K562 (cell line): ENCODE measurements at regions not wholly inside any gene's neighbourhood (a gene's known extent, or its start where the extent isn't known, plus 50 kb on each side); places are given as distances from the start of the nearest gene placed in this dataset.

ENCODE experiments used
- ATAC-seq: fragments of 200-7000 bp; cut with Tn5 transposase; 3 replicates; pipeline ENCODE4 v1.9.1; 2020; ENCODE audit warnings: moderate library complexity
- BruUV-seq: library from RNA; stranded (reverse); fragments of 400-500 nt; replicated peaks from 2 replicates; lab custom pipeline; 2021; lab: Mats Ljungman, UMichigan
- CTCF ChIA-PET: fragments of 300-600 bp; formaldehyde crosslinking; extraction: SDS; loops from one replicate; lab custom pipeline; 2021; ENCODE audit warnings: low intra/inter-chr PET ratio; lab: Yijun Ruan, JAX
- POLR2A ChIA-PET: fragments of 300-600, 350-650 bp; sonication (Branson Sonifier 250); formaldehyde crosslinking; extraction: SDS; loops from one replicate; lab custom pipeline; 2021; ENCODE audit warnings: antibody characterized with exemption, inconsistent platforms; lab: Yijun Ruan, JAX
- DNase-seq, 4 experiments: peaks; one replicate each; pipeline versions ENCODE4 v3.0.0 to v3.0.0-alpha.2; 2011 to 2018; ENCODE audit warnings: low spot score in 3 of 4, mixed read lengths in 3 of 4; ENCODE audit errors: extremely low read depth in 1 of 4
- FAIRE-seq: peaks from 2 replicates; lab custom pipeline; 2011; peaks lifted over from hg19 to GRCh38; lab: Jason Lieb, UNC
- H2AFZ ChIP-seq: 2 replicates; pipeline ENCODE4 v1.6.0; 2011; ENCODE audit warnings: low read depth, low read length, control low read depth, inconsistent platforms
- H3K27ac ChIP-seq: fragments of 200-600 bp; 3 replicates; pipeline ENCODE4 v1.8.0; 2011; ENCODE audit warnings: low read depth, mild to moderate bottlenecking, control low read depth, inconsistent platforms, low read length, moderate library complexity, mixed read lengths; ENCODE audit errors: extremely low read depth
- H3K27me3 ChIP-seq, 2 experiments: fragments of 300-600 bp in 1 of 2; 2 replicates in 1 of 2; 3 replicates in 1 of 2; pipeline versions ENCODE4 v1.6.0 to v1.8.0; 2011; ENCODE audit warnings: inconsistent platforms in 2 of 2, low read length in 2 of 2, mild to moderate bottlenecking in 1 of 2, mixed read lengths in 1 of 2, moderate library complexity in 1 of 2; ENCODE audit not compliant: control insufficient read depth in 2 of 2, insufficient read depth in 2 of 2
- H3K36me3 ChIP-seq: fragments of 300-600 bp; 3 replicates; pipeline ENCODE4 v1.8.0; 2011; ENCODE audit warnings: mild to moderate bottlenecking, low read length, inconsistent platforms; ENCODE audit not compliant: control insufficient read depth, insufficient read depth
- H3K4me1 ChIP-seq, 2 experiments: fragments of 200-600 bp in 1 of 2; replicated peaks in 1 of 2; 2 replicates in 1 of 2; 3 replicates in 1 of 2; pipeline versions ENCODE4 v1.5.1 to v1.8.0; 2011; ENCODE audit warnings: inconsistent platforms in 2 of 2, low read length in 2 of 2, mild to moderate bottlenecking in 1 of 2, mixed read lengths in 1 of 2, moderate library complexity in 1 of 2; ENCODE audit not compliant: control insufficient read depth in 2 of 2, insufficient read depth in 2 of 2
- H3K4me2 ChIP-seq: 2 replicates; pipeline ENCODE4 v1.6.1; 2011; ENCODE audit warnings: low read length, control low read depth, inconsistent platforms, mixed read lengths; ENCODE audit not compliant: insufficient read depth
- H3K4me3 ChIP-seq: fragments of 200-600 bp; sonication (generic), shearing (Covaris generic); 2 replicates; pipeline ENCODE4 v1.5.1; 2016; ENCODE audit warnings: control low read depth, inconsistent platforms
- H3K79me2 ChIP-seq: fragments of 200-600 bp; 3 replicates; pipeline ENCODE4 v1.8.0; 2011; ENCODE audit warnings: low read length, inconsistent platforms; ENCODE audit not compliant: control insufficient read depth, insufficient read depth
- H3K9ac ChIP-seq, 2 experiments: 2 replicates each; pipeline versions ENCODE4 v1.6.0 to v1.6.1; 2011; ENCODE audit warnings: low read depth in 2 of 2, low read length in 2 of 2, control low read depth in 1 of 2, inconsistent platforms in 1 of 2, mild to moderate bottlenecking in 1 of 2, mixed read lengths in 1 of 2; ENCODE audit not compliant: insufficient read depth in 1 of 2
- H3K9me1 ChIP-seq: one replicate; pipeline ENCODE4 v1.6.0; 2011; ENCODE audit warnings: inconsistent platforms, mild to moderate bottlenecking, low read length, moderate library complexity; ENCODE audit not compliant: control insufficient read depth, insufficient read depth
- H3K9me3 ChIP-seq: replicated peaks from 2 replicates; pipeline ENCODE4 v1.5.1; 2011; ENCODE audit warnings: low read depth, low read length, inconsistent platforms; ENCODE audit not compliant: control insufficient read depth, insufficient read depth
- H4K20me1 ChIP-seq: replicated peaks from 2 replicates; pipeline ENCODE4 v1.6.1; 2011; ENCODE audit warnings: low read length, inconsistent platforms, mixed read lengths; ENCODE audit not compliant: control insufficient read depth, insufficient read depth
- ADNP ChIP-seq: fragments of 200-800 bp; sonication (Bioruptor generic); IDR thresholded peaks from 2 replicates; pipeline ENCODE4 v1.6.1; 2016; ENCODE audit warnings: missing genetic modification characterization, missing compliant biosample characterization
- C11orf30 ChIP-seq: fragments of 450-650 bp; IDR thresholded peaks from 2 replicates; pipeline ENCODE4 v1.6.1; 2016; ENCODE audit warnings: low read depth, mild to moderate bottlenecking
- CEBPG ChIP-seq, 3 experiments: fragments of 200-800 bp in 1 of 3; sonication (Bioruptor generic) in 1 of 3; sonication (generic) in 1 of 3; formaldehyde crosslinking in 1 of 3; IDR thresholded peaks in 2 of 3; conservative IDR thresholded peaks in 1 of 3; 2 replicates each; pipeline versions ENCODE4 v1.6.1 to v1.8.0; 2016 to 2022; ENCODE audit warnings: missing compliant biosample characterization in 2 of 3, missing genetic modification characterization in 2 of 3, mild to moderate bottlenecking in 1 of 3, missing genetic modification reagents in 1 of 3
- FOXA3 ChIP-seq, 2 experiments: fragments of 450-650 bp in 1 of 2; sonication (generic) in 1 of 2; formaldehyde crosslinking; IDR thresholded peaks in 1 of 2; conservative IDR thresholded peaks in 1 of 2; 2 replicates each; pipeline versions ENCODE4 v1.4.0 to v1.8.0; 2020 to 2022; ENCODE audit warnings: mild to moderate bottlenecking in 2 of 2, missing genetic modification reagents in 1 of 2
- FOXK2 ChIP-seq, 2 experiments: fragments of 450-650 bp; IDR thresholded peaks in 1 of 2; conservative IDR thresholded peaks in 1 of 2; 2 replicates each; pipeline ENCODE4 v1.6.1; 2016; ENCODE audit warnings: low read depth in 2 of 2, mild to moderate bottlenecking in 1 of 2
- HOMEZ ChIP-seq: fragments of 250-450 bp; sonication (Bioruptor Pico); IDR thresholded peaks from 2 replicates; pipeline ENCODE4 v1.4.0; 2020; ENCODE audit warnings: mild to moderate bottlenecking, moderate library complexity
- IFI16 ChIP-seq: fragments of 250-450 bp; sonication (Bioruptor Pico); IDR thresholded peaks from 2 replicates; pipeline ENCODE4 v2.1.2; 2022; ENCODE audit warnings: mild to moderate bottlenecking, inconsistent platforms
- PPARD ChIP-seq: fragments of 250-450 bp; sonication (Bioruptor Pico); IDR thresholded peaks from 2 replicates; pipeline ENCODE4 v1.8.0; 2022; ENCODE audit warnings: inconsistent platforms, mild to moderate bottlenecking, moderate library complexity
- SFPQ ChIP-seq: fragments of 200-400 bp; formaldehyde crosslinking; IDR thresholded peaks from 2 replicates; pipeline ENCODE4 v1.6.1; 2017; ENCODE audit warnings: mild to moderate bottlenecking, low read depth, low read length, moderate library complexity
- SRF ChIP-seq, 2 experiments: fragments of 250-450, 450-650 bp in 1 of 2; sonication (Bioruptor Pico) in 1 of 2; sonication (generic) in 1 of 2; formaldehyde crosslinking; IDR thresholded peaks; 2 replicates each; pipeline versions ENCODE4 v1.5.0 to v1.5.1; 2020 to 2022; ENCODE audit warnings: mild to moderate bottlenecking in 1 of 2, missing genetic modification reagents in 1 of 2
- SRSF9 ChIP-seq: fragments of 200-400 bp; formaldehyde crosslinking; IDR thresholded peaks from 2 replicates; pipeline ENCODE4 v1.6.1; 2017; ENCODE audit warnings: low read depth, low read length, borderline replicate concordance
- TBL1XR1 ChIP-seq, 2 experiments: IDR thresholded peaks; 2 replicates each; pipeline ENCODE4 v1.6.1; 2012; ENCODE audit warnings: improper control_type of control experiment in 2 of 2, low read length in 2 of 2, mild to moderate bottlenecking in 1 of 2
- TCF7L2 ChIP-seq: fragments of 150-350 bp; IDR thresholded peaks from 2 replicates; pipeline ENCODE4 v1.6.1; 2016; ENCODE audit warnings: low read depth, mild to moderate bottlenecking, low read length, moderate library complexity
- ZKSCAN1 ChIP-seq: fragments of 150-350 bp; IDR thresholded peaks from 2 replicates; pipeline ENCODE4 v1.6.1; 2016; ENCODE audit warnings: low read depth, low read length
- ZNF133 ChIP-seq: fragments of 250-450 bp; sonication (Bioruptor Pico); IDR thresholded peaks from 2 replicates; pipeline ENCODE4 v1.4.0; 2020; ENCODE audit warnings: mild to moderate bottlenecking
- ZNF174 ChIP-seq: fragments of 250-450 bp; sonication (Bioruptor Pico); IDR thresholded peaks from 2 replicates; pipeline ENCODE4 v1.4.0; 2020; ENCODE audit warnings: mild to moderate bottlenecking
- ZNF24 ChIP-seq: fragments of 450-650 bp; IDR thresholded peaks from 2 replicates; pipeline ENCODE4 v1.6.1; 2016
- WGBS: fragments of 100-300 bp; shearing (Covaris generic); methylation state at CpG from one replicate; pipeline ENCODE4 v1.1.6; 2016; ENCODE audit warnings: low coverage, mixed read lengths; ENCODE audit not compliant: insufficient coverage; ENCODE audit errors: missing lambda C conversion rate; 5-methylcytosine and 5-hydroxymethylcytosine counted together
- in situ Hi-C: fragments of 300-500 bp; cut with MboI; formaldehyde crosslinking; loops from 4 replicates; pipeline ENCODE4 v1.15.0; 2018; ENCODE audit warnings: inconsistent platforms, mixed read lengths
- intact Hi-C: fragments of 100-400 bp; cut with micrococcal nuclease; formaldehyde crosslinking; loops from 2 replicates; pipeline ENCODE4 v1.14.2; 2022

- Histone ChIP-seq H3K4me3 (no peak overlapping the region), H2AFZ (no peak overlapping the region), H4K20me1 (no peaks in the 10 kb centered on the region), H3K27ac (no peak overlapping the region), H3K4me2 (no peak overlapping the region), H3K9ac (no peak overlapping the region), H3K36me3 (no peaks in the 10 kb centered on the region), H3K27me3 (no peaks in the 10 kb centered on the region), H3K4me1 (no peaks in the 10 kb centered on the region), H3K79me2 (no peaks in the 10 kb centered on the region), H3K9me1 (no peaks in the 10 kb centered on the region), H3K9me3 (no peaks in the 10 kb centered on the region)
- ChIA-PET POLR2A (no interaction called here), CTCF (no interaction called here)
- DNase-seq (no peak), ATAC-seq (no peak), FAIRE-seq (no peak)
- TF ChIP-seq FOXA3 (CRISPR knock-in tag; conservative IDR thresholded peaks at IDR 0.05 in 1 of 2, IDR thresholded peaks at IDR 0.05 in 1 of 2) (no peak), ZKSCAN1 (no peak), SRF (CRISPR knock-in tag; IDR thresholded peaks at IDR 0.05) (no peak), HOMEZ (no peak), SFPQ (no peak), ZNF174 (no peak), PPARD (no peak), ADNP (tag) (no peak), IFI16 (no peak), TCF7L2 (no peak), C11orf30 (no peak), ZNF24 (no peak), SRSF9 (no peak), FOXK2 (conservative IDR thresholded peaks at IDR 0.05 in 1 of 2, IDR thresholded peaks at IDR 0.05 in 1 of 2; ENCODE audit: low read depth in 2 of 2) (no peak), ZNF133 (CRISPR knock-in tag) (no peak), CEBPG (CRISPR knock-in tag; IDR thresholded peaks at IDR 0.05) (no peak), CEBPG (tag; conservative IDR thresholded peaks at IDR 0.05 in 1 of 2, IDR thresholded peaks at IDR 0.05 in 1 of 2) (no peak), TBL1XR1 (IDR thresholded peaks at IDR 0.05; ENCODE audit: low read length in 2 of 2) (no peak)
- intact Hi-C loops, result no loop called here
- WGBS, result 0% methylated on average over 4 of the region's 4 CpGs
- BruUV-seq, result no TSS peak
- in situ Hi-C loops, result no loop called here
Measured at GRCh38 chr5:110019780-110020179, 330.1 kb downstream of the MAN2A1 start.
